ENCODE measurements at regions not wholly inside any gene's neighbourhood (a gene's known extent, or its start where the extent isn't known, plus 50 kb on each side); places are given as distances from the start of the nearest gene placed in this dataset.
"Not testable (repeated sequence)": the region's sequence is repeated elsewhere in the genome, so short reads cannot be mapped to it uniquely, and the experiment has no call there.

GRCh38 chrX:63176578-63176977, 174.6 kb downstream of the SPIN4 start:
- DNase-seq: not testable (repeated sequence)

DNA sequence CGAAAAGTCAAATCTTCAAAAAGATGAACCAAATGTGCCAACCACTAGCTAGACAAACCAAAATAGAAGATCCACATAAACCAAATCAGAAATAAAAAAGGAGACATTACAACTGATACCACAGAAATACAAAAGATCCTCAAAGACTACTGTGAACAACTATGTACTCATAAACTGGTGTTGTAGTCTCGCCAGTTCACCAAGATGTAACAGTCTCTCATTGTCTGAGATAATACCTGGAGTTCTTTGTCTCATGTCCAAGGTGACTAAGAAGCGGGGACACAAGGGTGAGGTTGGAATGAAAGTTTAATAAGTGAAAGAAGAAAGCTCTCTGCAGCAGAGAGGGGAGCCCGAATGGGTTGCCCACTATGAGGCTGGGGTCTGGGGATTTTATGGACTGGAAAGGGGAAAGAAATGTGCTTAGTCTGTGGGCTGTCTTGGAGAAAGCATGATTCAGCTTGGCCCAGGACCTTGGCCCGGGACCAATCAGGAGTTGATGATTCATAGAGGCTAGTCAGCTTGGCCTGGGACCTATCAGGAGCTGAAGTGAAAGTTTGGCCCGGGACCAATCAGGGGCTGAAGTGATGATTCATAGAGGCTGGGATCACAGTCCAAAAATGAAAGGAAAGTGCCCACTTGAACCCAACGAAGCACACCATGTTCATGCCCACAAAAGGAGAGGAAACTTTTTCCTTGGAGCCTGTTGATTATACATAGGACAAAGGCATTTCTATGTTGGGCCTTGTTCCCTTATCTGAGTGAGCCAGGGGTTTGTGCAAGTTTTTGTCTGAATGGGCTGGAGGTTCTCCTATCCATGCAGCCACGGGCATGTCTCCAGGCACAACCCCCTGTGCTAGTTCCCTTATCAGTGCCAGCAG, 177.1 kb downstream of the SPIN4 start:
- DNase-seq: not testable (repeated sequence)

GRCh38 chrX:63169416-63169815, 181.7 kb downstream of the SPIN4 start:
- DNase-seq: not testable (repeated sequence)

DNA sequence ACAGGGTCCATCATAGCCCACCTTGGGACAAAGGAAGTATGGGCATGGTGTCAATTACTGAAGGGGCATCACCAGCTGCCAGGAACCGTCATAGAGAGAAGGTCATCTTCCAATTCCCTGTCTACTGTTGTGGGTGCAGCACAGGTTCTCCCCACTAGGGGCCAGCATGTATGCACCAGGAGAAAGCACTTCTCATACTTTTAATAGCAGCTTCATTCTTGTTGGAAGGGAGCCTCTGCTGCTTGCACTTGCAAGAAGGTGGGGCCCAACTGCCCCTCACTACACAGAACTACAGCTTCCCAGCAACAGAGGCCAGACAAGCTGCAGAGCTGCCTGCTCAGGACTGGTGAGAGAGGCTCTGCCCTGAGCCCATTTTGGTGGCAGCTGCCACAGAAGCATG, 182.2 kb downstream of the SPIN4 start:
- not testable (repeated sequence) for DNase-seq

DNA sequence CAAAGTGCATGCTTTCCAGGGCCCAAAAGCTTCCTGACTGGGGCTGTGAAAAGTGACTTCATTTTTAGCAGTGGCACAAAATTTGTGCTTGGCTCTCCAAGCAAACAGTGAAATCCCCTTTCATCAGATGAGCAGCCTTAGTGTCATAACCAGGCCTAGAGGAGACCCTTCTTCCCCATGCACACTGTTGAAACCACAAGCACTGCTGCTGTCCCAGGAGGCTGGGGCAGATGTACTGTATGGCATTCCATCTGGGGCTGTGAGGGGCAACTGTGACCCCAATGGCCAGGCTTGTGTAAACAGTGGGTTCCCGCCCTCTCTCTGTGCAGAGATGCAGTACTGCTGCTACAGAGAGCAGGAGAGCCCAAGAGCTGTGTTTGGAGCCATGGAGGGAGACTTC, 184.1 kb downstream of the SPIN4 start:
- DNase-seq: not testable (repeated sequence)

DNA sequence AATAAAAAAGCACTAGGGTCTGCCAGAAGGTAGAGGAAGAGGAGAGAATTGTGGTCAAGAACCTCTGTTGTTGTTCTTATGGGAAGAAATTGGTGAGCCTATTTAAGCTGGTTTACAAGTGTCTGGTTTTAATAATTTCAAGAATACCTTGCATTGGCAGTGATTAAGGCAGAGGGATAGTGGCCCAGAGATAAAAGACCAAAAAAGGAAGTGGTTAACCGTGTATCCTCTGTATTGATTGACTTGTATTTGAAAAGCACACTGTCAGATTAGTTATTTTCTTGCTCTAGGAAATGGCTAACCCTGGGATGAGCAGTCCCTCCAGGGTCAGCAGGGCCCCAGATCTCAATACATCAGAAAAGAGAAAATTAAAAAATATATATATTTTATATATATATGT, 190.1 kb downstream of the SPIN4 start:
- not testable (repeated sequence) for DNase-seq

GRCh38 chrX:63160340-63160739, 190.8 kb downstream of the SPIN4 start:
- DNase-seq: not testable (repeated sequence)

GRCh38 chrX:63145526-63145925, 205.6 kb downstream of the SPIN4 start:
- DNase-seq: not testable (repeated sequence)

DNA sequence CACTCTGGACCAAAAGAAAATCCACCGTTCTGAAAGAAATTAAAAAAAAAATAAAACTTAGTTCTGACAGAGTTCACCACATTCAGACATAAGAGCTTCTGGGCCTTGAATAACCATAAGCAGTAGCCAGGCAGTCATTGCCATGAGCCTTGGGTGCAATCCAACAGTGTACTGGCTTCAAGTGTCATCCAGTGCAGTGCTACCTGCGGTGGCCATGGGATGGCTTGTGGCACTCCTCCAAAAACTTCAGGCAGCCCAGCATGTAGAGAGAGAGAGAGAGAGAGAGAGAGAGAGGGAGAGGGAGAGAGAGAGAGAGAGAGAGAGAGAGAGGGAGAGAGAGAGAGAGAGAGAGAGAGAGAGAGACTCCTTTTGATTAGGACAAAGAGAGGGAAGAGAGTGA, 208.5 kb downstream of the SPIN4 start:
- not testable (repeated sequence) for DNase-seq

DNA sequence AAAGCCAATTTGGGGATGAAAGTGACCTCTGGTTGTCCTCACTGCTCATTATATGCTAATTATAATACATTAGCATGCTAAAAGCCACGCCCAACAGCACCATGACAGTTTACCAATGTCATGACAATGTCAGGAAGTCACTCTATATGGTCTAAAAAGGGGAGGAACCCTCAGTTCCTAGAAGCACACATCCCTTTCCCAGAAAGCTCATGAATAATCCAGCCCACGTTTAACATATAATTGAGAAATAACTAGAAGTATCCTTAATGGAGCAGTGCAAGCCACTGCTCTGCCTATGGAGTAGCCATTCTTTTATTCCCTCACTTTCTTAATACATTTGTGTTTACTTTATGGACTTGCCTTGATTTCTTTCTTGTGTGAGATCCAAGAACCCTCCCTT, 215.3 kb downstream of the SPIN4 start:
- not testable (repeated sequence) for DNase-seq

DNA sequence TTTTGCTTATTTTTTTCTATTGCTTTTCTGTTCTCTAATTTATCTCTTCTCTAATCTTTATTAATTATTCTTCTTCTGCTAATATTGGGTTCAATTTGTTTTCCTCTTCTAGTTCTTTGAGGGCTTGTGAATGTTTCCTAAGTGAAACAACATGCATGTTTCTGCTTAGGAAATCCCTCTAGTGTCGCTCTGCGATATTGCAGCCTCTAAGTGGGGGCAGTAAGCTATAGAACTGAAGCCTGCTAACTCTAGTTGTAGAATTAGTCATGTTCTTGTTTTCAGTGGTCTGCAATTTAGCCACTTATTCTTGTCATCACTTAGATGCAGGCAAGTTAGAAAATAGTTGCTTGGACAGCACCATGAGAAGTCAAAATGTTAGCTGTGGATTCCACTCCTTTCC, 222.6 kb downstream of the SPIN4 start:
- DNase-seq: peak; percentile 0

DNA sequence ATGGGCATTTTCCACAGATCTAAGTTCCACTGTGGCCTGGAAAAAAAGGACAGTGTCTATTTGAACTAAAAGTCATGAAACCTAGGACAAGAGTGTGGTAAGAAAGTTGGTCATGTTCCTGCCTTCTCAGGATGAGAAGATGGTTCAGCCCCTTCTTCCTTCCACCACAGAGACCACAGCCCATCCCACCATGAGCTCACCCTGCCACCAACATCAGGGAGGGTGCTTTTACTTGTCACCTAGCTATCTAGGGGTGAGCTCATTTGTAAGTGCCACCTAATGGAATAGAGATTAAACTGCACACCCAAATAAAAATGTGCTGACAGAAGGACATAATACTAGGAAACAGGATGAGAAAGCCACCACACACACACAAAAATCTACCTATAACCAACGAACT, 235.9 kb downstream of the SPIN4 start:
- DNase-seq: no peak

GRCh38 chrX:63101879-63102620, 249.1 kb downstream of the SPIN4 start:
- DNase-seq: no peak

- no peak for DNase-seq
These were observed 292.9 kb downstream of the SPIN4 start for GRCh38 chrX:63058204-63058603.

DNA sequence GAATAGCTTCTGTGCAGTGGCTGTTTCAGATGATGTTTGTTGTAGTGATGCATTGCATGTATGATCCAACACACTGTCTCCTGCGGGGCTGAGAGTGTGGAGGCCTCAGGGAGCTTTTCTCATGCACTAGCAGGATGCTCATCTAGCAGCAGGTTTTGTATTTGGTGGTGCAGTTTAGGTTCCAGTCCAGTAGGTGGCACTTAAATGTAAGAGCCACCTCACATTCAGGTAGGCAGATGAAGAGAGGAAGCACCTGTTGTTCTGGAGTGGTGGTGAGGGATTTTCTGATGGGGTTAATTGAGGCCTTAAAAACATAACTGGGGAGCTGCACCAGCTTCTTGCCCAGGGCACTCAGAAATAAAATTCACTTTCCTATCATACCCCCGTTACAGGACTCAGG, 300.9 kb downstream of the SPIN4 start:
- DNase-seq: no peak

DNA sequence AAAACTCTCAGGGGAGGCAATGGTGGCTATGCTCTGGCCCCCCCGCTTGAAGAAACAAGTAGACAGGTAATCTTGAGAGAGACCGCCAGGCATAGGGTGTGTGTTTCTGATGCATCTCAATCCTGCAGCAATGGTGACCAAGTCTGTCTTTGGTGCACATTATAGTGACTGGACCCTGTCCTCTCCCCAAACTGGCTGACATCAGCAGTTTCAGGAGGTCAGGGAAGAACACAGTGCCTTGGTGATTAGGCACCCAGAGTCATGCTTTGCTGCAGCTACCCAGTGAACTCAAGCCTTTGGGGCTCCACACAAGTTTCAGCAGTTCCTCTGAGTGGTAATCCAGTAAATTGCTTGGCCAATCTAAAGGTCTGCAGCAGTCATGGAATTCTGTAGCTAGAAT, 318.3 kb downstream of the SPIN4 start:
- DNase-seq: no peak

GRCh38 chrX:63013549-63013948, 337.6 kb downstream of the SPIN4 start:
- no peak for DNase-seq

- DNase-seq: no peak
These were observed 338.6 kb downstream of the SPIN4 start for GRCh38 chrX:63012574-63012973.

DNA sequence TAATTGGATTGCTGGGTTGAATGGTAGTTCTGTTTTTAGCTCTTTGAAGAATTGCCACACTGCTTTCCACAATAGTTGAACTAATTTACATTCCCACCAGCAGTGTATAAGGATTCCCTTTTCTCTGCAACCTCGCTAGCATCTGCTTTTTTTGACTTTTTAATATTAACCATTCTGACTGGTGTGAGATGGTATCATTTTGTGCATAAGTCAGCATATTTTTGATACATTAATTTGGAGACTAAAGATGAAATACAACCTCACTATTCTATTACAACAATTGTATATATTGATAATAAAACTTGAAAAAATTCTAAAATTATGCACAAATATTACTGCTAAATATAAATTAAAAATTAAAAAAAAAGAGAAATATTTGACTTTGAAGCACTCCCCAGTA, 350.9 kb downstream of the SPIN4 start:
- DNase-seq: not testable (repeated sequence)
